ENCODE measurements at regions not wholly inside any gene's neighbourhood (a gene's known extent, or its start where the extent isn't known, plus 50 kb on each side); places are given as distances from the start of the nearest gene placed in this dataset.

DNA sequence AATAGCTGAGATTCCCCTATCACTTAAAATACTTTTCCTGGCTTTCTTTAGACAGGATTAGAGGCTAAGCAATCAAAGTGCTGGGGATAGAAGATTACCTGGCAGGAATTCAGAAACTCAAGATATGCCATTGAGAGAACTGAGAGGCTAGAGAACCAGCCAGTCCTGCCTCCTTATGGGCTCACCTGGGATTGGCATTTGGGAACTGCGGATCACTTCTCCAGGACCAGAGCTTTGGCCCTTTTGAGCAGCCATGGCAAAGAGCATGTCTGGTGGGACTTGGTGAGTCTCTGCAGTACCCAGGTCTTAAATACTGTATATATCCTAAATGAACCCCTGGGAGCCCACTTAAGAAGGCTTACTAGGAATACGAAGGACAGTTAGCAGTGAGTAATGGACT, 399.1 kb downstream of the BTBD3 start:
- Histone ChIP-seq H3K27ac (ENCODE audit: low read depth, low read length) (no peak overlapping the region), H3K4me3 (ENCODE audit: insufficient read depth, low read length, poor library complexity, severe bottlenecking) (no peak overlapping the region), H3K9ac (ENCODE audit: low read length) (no peak overlapping the region), H3K9me2 (replicated peaks; ENCODE audit: insufficient read depth, low read length) (no peaks in the 10 kb centered on the region), H3K4me2 (ENCODE audit: low read depth, low read length, poor library complexity, severe bottlenecking) (no peak overlapping the region), H3K27me3 (ENCODE audit: low read length) (no peaks in the 10 kb centered on the region), H4K20me1 (ENCODE audit: low read depth, low read length) (no peaks in the 10 kb centered on the region), H3K79me2 (ENCODE audit: insufficient read depth, low read length) (no peaks in the 10 kb centered on the region), H3K9me3 (ENCODE audit: insufficient read depth, low read length) (no peaks in the 10 kb centered on the region), H2AFZ (ENCODE audit: low read depth, low read length, severe bottlenecking) (no peak overlapping the region), H3F3A (ENCODE audit: insufficient read depth) (no peaks in the 10 kb centered on the region), H3K36me3 (ENCODE audit: low read length) (no peaks in the 10 kb centered on the region)
- TF ChIP-seq, protein P1, sequence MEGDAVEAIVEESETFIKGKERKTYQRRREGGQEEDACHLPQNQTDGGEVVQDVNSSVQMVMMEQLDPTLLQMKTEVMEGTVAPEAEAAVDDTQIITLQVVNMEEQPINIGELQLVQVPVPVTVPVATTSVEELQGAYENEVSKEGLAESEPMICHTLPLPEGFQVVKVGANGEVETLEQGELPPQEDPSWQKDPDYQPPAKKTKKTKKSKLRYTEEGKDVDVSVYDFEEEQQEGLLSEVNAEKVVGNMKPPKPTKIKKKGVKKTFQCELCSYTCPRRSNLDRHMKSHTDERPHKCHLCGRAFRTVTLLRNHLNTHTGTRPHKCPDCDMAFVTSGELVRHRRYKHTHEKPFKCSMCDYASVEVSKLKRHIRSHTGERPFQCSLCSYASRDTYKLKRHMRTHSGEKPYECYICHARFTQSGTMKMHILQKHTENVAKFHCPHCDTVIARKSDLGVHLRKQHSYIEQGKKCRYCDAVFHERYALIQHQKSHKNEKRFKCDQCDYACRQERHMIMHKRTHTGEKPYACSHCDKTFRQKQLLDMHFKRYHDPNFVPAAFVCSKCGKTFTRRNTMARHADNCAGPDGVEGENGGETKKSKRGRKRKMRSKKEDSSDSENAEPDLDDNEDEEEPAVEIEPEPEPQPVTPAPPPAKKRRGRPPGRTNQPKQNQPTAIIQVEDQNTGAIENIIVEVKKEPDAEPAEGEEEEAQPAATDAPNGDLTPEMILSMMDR (IDR thresholded peaks at IDR 0.05; ENCODE audit: insufficient read depth, low read length, poor library complexity, severe bottlenecking), result no peak
- TF ChIP-seq EZH2phosphoT487 (conservative IDR thresholded peaks at IDR 0.05; ENCODE audit: low read length), result no peak

- H3K36me3 ChIP-seq (ENCODE audit: low read length), result no peaks in the 10 kb centered on the region
- H3K27me3 ChIP-seq (ENCODE audit: low read length), result no peaks in the 10 kb centered on the region
- H3K4me3 ChIP-seq (ENCODE audit: insufficient read depth, low read length, poor library complexity, severe bottlenecking), result no peak overlapping the region
- H3K79me2 ChIP-seq (ENCODE audit: insufficient read depth, low read length), result no peaks in the 10 kb centered on the region
- H3F3A ChIP-seq (ENCODE audit: insufficient read depth), result no peaks in the 10 kb centered on the region
- TF ChIP-seq, protein P1 (IDR thresholded peaks at IDR 0.05; ENCODE audit: insufficient read depth, low read length, poor library complexity, severe bottlenecking), result no peak
- no peak for TF ChIP-seq EZH2phosphoT487 (conservative IDR thresholded peaks at IDR 0.05; ENCODE audit: low read length)
- H2AFZ ChIP-seq (ENCODE audit: low read depth, low read length, severe bottlenecking), result no peak overlapping the region
- H3K4me2 ChIP-seq (ENCODE audit: low read depth, low read length, poor library complexity, severe bottlenecking), result no peak overlapping the region
- no peaks in the 10 kb centered on the region for H3K9me2 ChIP-seq (replicated peaks; ENCODE audit: insufficient read depth, low read length)
- no peak overlapping the region for H3K27ac ChIP-seq (ENCODE audit: low read depth, low read length)
- H3K9me3 ChIP-seq (ENCODE audit: insufficient read depth, low read length), result no peaks in the 10 kb centered on the region
- no peak overlapping the region for H3K9ac ChIP-seq (ENCODE audit: low read length)
- H4K20me1 ChIP-seq (ENCODE audit: low read depth, low read length), result no peaks in the 10 kb centered on the region
Measured at GRCh38 chr20:12317433-12317832, 399.7 kb downstream of the BTBD3 start.

DNA sequence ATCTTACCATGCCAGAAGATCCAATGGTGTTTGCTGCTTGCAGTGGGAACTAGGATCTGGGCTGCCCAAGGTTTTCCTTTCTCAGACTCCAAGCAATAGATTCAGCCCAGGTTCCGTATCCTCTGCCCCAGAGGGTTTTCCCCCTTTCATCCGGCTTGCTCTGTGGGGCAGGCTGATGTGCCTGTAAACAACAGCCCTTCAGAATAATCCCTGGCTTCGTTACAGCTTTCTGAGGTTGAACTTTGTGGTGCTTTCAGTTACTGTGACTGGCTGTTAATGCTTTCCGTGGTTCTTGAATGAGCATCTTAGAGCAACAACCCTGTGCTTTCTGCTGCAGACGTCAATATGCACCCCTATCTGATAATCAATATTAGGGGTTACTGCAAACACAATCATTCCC, 400.4 kb downstream of the BTBD3 start:
- Histone ChIP-seq H2AFZ (ENCODE audit: low read depth, low read length, severe bottlenecking) (no peak overlapping the region), H3K36me3 (ENCODE audit: low read length) (no peaks in the 10 kb centered on the region), H3K27me3 (ENCODE audit: low read length) (no peaks in the 10 kb centered on the region), H3K9me3 (ENCODE audit: insufficient read depth, low read length) (no peaks in the 10 kb centered on the region), H3K4me2 (ENCODE audit: low read depth, low read length, poor library complexity, severe bottlenecking) (no peak overlapping the region), H3K9me2 (replicated peaks; ENCODE audit: insufficient read depth, low read length) (no peaks in the 10 kb centered on the region), H3F3A (ENCODE audit: insufficient read depth) (no peaks in the 10 kb centered on the region), H4K20me1 (ENCODE audit: low read depth, low read length) (no peaks in the 10 kb centered on the region), H3K4me3 (ENCODE audit: insufficient read depth, low read length, poor library complexity, severe bottlenecking) (no peak overlapping the region), H3K9ac (ENCODE audit: low read length) (no peak overlapping the region), H3K27ac (ENCODE audit: low read depth, low read length) (no peak overlapping the region), H3K79me2 (ENCODE audit: insufficient read depth, low read length) (no peaks in the 10 kb centered on the region)
- TF ChIP-seq, protein P1 (IDR thresholded peaks at IDR 0.05; ENCODE audit: insufficient read depth, low read length, poor library complexity, severe bottlenecking), result no peak
- no peak for TF ChIP-seq EZH2phosphoT487 (conservative IDR thresholded peaks at IDR 0.05; ENCODE audit: low read length)
